Cardiac fibroblast (primary cell): ENCODE measurements at regions not wholly inside any gene's neighbourhood (a gene's known extent, or its start where the extent isn't known, plus 50 kb on each side); places are given as distances from the start of the nearest gene placed in this dataset.

Experiments used
- DNase-seq, 2 donors: peaks; one replicate each; pipeline versions ENCODE4 v3.0.0 to v3.0.0-alpha.2; 2010; ENCODE audit warnings: low read depth in 2 of 2
- H3K4me3 ChIP-seq, 2 donors: replicated peaks in 1 of 2; 1 replicate in 1 of 2; 2 replicates in 1 of 2; pipeline ENCODE4 v1.5.1; 2011; ENCODE audit warnings: low read depth in 2 of 2, low read length in 2 of 2, mild to moderate bottlenecking in 2 of 2, moderate library complexity in 1 of 2
- TF ChIP-seq, protein P1 (sequence below): IDR thresholded peaks from one replicate; pipeline ENCODE4 v1.5.1; 2011; ENCODE audit warnings: low read depth, mild to moderate bottlenecking, low read length, inconsistent platforms

DNA sequence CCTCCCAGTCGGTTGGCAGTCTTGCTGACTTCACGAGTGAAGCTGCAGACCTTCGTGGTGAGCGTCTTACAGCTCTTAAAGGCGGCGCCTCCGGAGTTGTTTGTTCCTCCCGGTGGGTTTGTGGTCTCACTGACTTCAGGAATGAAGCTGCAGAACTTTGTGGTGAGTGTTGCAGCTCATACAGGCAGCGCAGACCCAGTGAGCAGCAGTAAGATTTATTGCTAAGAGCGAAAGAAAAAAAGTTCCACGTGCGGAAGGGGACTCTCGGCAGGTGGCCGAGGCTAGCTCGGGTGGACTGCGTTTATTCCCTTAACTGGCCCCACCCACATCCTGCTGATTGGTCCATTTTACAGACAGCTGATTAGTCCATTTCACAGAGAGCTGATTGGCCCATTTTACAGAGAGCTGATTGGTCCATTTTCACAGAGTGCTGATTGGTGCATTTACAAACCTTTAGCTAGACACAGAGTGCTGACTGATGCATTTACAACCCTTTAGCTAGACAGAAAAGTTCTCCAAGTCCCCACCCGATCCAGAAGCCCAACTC, 240.3 kb downstream of the LRATD1 start:
- no peak overlapping the region for H3K4me3 ChIP-seq
- TF ChIP-seq, protein P1, sequence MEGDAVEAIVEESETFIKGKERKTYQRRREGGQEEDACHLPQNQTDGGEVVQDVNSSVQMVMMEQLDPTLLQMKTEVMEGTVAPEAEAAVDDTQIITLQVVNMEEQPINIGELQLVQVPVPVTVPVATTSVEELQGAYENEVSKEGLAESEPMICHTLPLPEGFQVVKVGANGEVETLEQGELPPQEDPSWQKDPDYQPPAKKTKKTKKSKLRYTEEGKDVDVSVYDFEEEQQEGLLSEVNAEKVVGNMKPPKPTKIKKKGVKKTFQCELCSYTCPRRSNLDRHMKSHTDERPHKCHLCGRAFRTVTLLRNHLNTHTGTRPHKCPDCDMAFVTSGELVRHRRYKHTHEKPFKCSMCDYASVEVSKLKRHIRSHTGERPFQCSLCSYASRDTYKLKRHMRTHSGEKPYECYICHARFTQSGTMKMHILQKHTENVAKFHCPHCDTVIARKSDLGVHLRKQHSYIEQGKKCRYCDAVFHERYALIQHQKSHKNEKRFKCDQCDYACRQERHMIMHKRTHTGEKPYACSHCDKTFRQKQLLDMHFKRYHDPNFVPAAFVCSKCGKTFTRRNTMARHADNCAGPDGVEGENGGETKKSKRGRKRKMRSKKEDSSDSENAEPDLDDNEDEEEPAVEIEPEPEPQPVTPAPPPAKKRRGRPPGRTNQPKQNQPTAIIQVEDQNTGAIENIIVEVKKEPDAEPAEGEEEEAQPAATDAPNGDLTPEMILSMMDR, result no peak
- no peak for DNase-seq

DNA sequence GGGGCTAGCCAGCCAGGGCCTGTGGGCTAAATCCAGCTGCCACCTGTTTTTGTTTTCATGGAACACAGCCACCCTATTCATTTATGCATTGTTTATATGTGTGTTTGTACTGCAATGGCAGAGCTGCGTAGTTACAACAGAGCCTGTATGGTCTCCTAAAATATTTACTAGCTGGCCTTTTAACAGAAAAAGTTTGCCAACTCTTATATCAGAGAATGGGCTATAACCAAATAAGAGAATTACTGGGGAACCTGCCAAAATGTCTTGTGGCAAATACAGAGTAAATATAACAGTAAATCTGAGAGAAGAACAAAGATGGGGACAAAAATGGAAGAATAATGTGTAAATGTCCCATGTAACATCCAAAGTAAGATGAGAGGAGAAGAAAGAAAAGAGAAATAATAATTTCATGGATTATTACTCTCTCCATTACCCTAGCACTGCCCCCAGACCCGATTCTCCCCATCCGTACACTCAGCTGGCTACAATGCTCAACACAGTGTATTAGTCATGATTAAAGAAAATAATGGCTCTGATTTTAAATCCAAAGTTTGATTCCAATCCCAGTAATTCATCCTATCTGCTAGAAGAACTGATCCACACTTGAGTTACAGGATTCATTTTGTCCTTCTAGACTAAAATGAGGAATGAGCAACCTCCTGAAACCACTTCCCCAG, 249.3 kb downstream of the LRATD1 start:
- TF ChIP-seq, protein P1, result no peak
- H3K4me3 ChIP-seq, result no peak overlapping the region
- no peak for DNase-seq

DNA sequence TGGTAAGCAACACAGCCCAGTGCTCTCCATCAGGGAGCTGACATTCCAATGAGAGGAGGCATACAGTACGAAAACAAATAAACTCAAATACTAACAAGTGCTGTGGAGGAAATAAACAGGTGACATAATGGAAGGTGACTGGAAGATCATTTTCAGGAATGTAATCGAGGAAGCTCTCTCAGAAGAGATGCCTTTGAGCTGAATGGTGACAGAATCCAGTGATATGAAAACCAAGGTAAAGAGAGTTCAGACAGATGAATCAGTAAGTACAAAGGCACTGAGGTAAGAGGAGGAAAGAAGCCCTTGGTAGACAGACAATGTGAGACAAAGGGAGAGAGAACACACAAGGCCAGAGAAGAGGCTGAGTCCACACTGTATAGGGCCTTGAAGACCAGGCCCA, 252.1 kb downstream of the LRATD1 start:
- TF ChIP-seq, protein P1, result no peak
- DNase-seq, result no peak

DNA sequence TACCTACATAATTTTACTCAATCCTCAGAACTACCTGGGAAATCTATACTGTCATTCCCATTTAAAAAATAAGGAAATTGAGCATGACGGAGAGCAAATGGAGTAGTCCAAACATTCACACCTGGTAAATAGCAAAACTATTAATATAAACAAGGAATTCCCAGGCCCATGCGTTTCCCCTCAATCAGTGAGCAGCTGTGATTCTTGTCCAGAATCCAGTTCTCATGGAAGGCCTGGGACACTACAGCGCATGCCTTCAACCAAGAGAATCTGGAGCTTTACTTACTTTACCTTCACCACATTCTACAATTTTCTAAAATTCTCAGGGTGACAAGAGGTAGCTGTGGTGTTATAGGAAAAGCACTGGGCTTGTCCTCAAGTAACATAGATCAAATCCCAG, 259.0 kb downstream of the LRATD1 start:
- no peak overlapping the region for H3K4me3 ChIP-seq
- DNase-seq, result no peak
- TF ChIP-seq, protein P1, result no peak

More for the DNA sequence above, 252.1 kb downstream of the LRATD1 start:
- no peak overlapping the region for H3K4me3 ChIP-seq

DNA sequence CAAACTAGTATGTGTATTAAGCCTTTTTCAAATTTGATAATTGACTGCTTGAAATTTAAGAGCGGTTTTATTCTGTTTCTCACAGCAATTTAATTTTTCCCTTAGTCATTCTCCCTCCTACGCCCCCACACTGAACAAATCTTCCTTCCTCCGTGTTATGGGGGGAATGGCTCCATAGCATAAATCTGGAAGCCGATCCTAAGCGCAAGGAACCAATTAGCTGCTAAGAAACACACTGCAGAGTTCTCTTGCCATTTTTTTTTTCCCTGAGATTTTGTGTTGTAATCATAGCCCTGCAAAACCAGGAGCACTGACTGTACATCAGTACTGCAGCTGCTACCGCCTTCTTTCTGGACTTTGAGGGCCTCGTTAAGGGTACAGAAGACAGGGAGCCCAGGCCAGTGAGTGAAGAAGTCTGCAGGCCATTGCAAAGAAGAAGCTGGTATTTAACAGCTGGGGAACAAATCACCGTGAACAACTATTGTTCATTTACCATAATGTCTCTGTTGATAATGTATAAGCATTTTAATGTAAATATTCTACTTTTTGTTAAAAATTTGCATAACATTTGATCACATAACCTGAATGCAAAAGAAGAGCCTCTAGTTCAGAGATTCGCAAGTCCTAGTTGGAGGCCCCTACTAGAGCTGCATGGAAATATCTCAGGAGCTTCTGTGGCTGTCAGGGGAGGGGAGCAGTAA, 264.0 kb downstream of the LRATD1 start:
- no peak for DNase-seq
- TF ChIP-seq, protein P1, result no peak
- H3K4me3 ChIP-seq, result no peak overlapping the region

DNA sequence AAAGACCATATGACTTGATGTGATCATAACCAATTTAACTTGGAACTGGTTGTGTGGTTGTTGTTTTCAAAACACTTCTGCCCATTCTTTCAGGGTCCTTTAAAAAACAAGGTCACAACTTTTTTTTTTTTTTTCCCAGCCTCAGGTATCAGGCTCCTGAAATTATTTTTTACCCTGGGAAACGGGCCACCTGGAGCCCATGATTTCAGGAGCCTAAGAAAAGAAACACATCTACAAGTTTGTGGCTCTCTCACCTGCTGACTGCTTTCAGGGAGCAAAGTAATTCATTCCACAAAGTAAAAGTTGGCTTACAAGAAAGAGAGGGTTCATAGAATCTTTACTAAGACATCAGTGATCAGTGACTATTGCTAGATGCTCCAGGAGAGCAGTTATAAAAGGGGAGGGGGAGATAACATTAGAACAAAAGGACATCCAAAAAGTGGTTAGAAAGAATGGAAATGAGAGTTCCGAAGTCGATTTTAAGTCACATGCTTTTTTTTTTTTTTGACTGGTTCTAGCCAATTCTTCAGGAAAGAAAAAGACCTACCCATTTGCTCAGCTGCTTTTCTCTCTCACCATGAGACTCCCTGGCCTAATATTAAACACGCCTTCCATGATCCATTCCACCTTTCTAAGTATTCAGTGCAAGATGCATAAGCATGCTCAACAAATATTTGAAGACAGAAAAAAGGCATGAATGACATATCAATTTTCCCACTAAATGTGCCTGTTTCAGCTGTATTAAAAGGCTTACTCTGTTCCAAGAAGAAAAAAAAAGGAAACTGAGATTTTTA, 267.3 kb downstream of the LRATD1 start:
- H3K4me3 ChIP-seq, result no peak overlapping the region
- no peak for DNase-seq
- TF ChIP-seq, protein P1, result no peak
